ENCODE measurements at regions not wholly inside any gene's neighbourhood (a gene's known extent, or its start where the extent isn't known, plus 50 kb on each side); places are given as distances from the start of the nearest gene placed in this dataset.

GRCh38 chr9:13958672-13959071 lies 355.3 kb downstream of the NFIB start:
- Histone ChIP-seq H3K9me3 (ENCODE audit: low read depth, low read length) (no peaks in the 10 kb centered on the region), H3K27ac (ENCODE audit: low read depth, low read length) (no peak overlapping the region), H3K4me2 (ENCODE audit: insufficient read depth, low read length) (no peak overlapping the region), H3K27me3 (ENCODE audit: insufficient read depth, low read length) (peaks cover 3% of the 10 kb centered on the region), H2AFZ (ENCODE audit: low read length) (no peak overlapping the region), H3K4me3 (ENCODE audit: insufficient read depth, low read length) (no peak overlapping the region), H3K36me3 (ENCODE audit: insufficient read depth, low read length) (no peaks in the 10 kb centered on the region), H3K4me1 (ENCODE audit: insufficient read depth, low read length) (no peaks in the 10 kb centered on the region), H4K20me1 (ENCODE audit: insufficient read depth, low read length) (no peaks in the 10 kb centered on the region), H3K79me2 (ENCODE audit: insufficient read depth, low read length) (no peaks in the 10 kb centered on the region)
- TF ChIP-seq CTCF (IDR thresholded peaks at IDR 0.05; ENCODE audit: extremely low read depth, low read depth, low read length), result no peak
- no peak for DNase-seq (ENCODE audit: insufficient read length, low spot score, missing footprints)

GRCh38 chr9:13957089-13957488 lies 356.9 kb downstream of the NFIB start:
- Histone ChIP-seq H3K9me3 (ENCODE audit: low read depth, low read length) (no peaks in the 10 kb centered on the region), H3K27me3 (ENCODE audit: insufficient read depth, low read length) (peaks cover 3% of the 10 kb centered on the region), H3K4me1 (ENCODE audit: insufficient read depth, low read length) (no peaks in the 10 kb centered on the region), H2AFZ (ENCODE audit: low read length) (no peak overlapping the region), H3K36me3 (ENCODE audit: insufficient read depth, low read length) (no peaks in the 10 kb centered on the region), H3K4me2 (ENCODE audit: insufficient read depth, low read length) (no peak overlapping the region), H3K79me2 (ENCODE audit: insufficient read depth, low read length) (no peaks in the 10 kb centered on the region), H4K20me1 (ENCODE audit: insufficient read depth, low read length) (no peaks in the 10 kb centered on the region), H3K4me3 (ENCODE audit: insufficient read depth, low read length) (no peak overlapping the region), H3K27ac (ENCODE audit: low read depth, low read length) (no peak overlapping the region)
- no peak for TF ChIP-seq CTCF (IDR thresholded peaks at IDR 0.05; ENCODE audit: extremely low read depth, low read depth, low read length)
- DNase-seq (ENCODE audit: insufficient read length, low spot score, missing footprints), result no peak

GRCh38 chr9:13956107-13956506 lies 357.8 kb downstream of the NFIB start:
- Histone ChIP-seq H2AFZ (ENCODE audit: low read length) (no peak overlapping the region), H4K20me1 (ENCODE audit: insufficient read depth, low read length) (no peaks in the 10 kb centered on the region), H3K27me3 (ENCODE audit: insufficient read depth, low read length) (peaks cover 3% of the 10 kb centered on the region), H3K4me2 (ENCODE audit: insufficient read depth, low read length) (no peak overlapping the region), H3K79me2 (ENCODE audit: insufficient read depth, low read length) (no peaks in the 10 kb centered on the region), H3K4me1 (ENCODE audit: insufficient read depth, low read length) (no peaks in the 10 kb centered on the region), H3K9me3 (ENCODE audit: low read depth, low read length) (no peaks in the 10 kb centered on the region), H3K4me3 (ENCODE audit: insufficient read depth, low read length) (no peak overlapping the region), H3K27ac (ENCODE audit: low read depth, low read length) (no peak overlapping the region), H3K36me3 (ENCODE audit: insufficient read depth, low read length) (no peaks in the 10 kb centered on the region)
- no peak for DNase-seq (ENCODE audit: insufficient read length, low spot score, missing footprints)
- no peak for TF ChIP-seq CTCF (IDR thresholded peaks at IDR 0.05; ENCODE audit: extremely low read depth, low read depth, low read length)

GRCh38 chr9:13952906-13953305 lies 361.0 kb downstream of the NFIB start:
- H3K4me2 ChIP-seq (ENCODE audit: insufficient read depth, low read length), result no peak overlapping the region
- no peaks in the 10 kb centered on the region for H3K79me2 ChIP-seq (ENCODE audit: insufficient read depth, low read length)
- H2AFZ ChIP-seq (ENCODE audit: low read length), result no peak overlapping the region
- H3K4me1 ChIP-seq (ENCODE audit: insufficient read depth, low read length), result no peaks in the 10 kb centered on the region
- no peak for DNase-seq (ENCODE audit: insufficient read length, low spot score, missing footprints)
- H3K27me3 ChIP-seq (ENCODE audit: insufficient read depth, low read length), result peaks cover 3% of the 10 kb centered on the region
- TF ChIP-seq CTCF (IDR thresholded peaks at IDR 0.05; ENCODE audit: extremely low read depth, low read depth, low read length), result no peak
- no peaks in the 10 kb centered on the region for H4K20me1 ChIP-seq (ENCODE audit: insufficient read depth, low read length)
- H3K4me3 ChIP-seq (ENCODE audit: insufficient read depth, low read length), result no peak overlapping the region
- no peaks in the 10 kb centered on the region for H3K36me3 ChIP-seq (ENCODE audit: insufficient read depth, low read length)
- no peaks in the 10 kb centered on the region for H3K9me3 ChIP-seq (ENCODE audit: low read depth, low read length)
- H3K27ac ChIP-seq (ENCODE audit: low read depth, low read length), result no peak overlapping the region

All from osteoblast (primary cell).